ENCODE measurements at regions not wholly inside any gene's neighbourhood (a gene's known extent, or its start where the extent isn't known, plus 50 kb on each side); places are given as distances from the start of the nearest gene placed in this dataset.

GRCh38 chr13:68988176-68988575, 1119.5 kb upstream of the ATXN8OS start:
- Histone ChIP-seq H3K9ac (ENCODE audit: low read depth, low read length) (no peak overlapping the region), H3K27me3 (ENCODE audit: insufficient read depth, low read length) (no peaks in the 10 kb centered on the region), H3K36me3 (ENCODE audit: insufficient read depth, low read depth, low read length) (no peaks in the 10 kb centered on the region), H3K4me1 (ENCODE audit: insufficient read depth, low read length) (no peaks in the 10 kb centered on the region; the same call in 1 of the 2 replicates), H3K4me3 (ENCODE audit: low read length) (no peak overlapping the region), H3K27ac (ENCODE audit: low read length) (no peak overlapping the region), H3K9me3 (ENCODE audit: insufficient read depth, low read depth, low read length) (no peaks in the 10 kb centered on the region)

GRCh38 chr13:68987585-68987984, 1120.0 kb upstream of the ATXN8OS start:
- Histone ChIP-seq H3K4me1 (ENCODE audit: insufficient read depth, low read length) (no peaks in the 10 kb centered on the region; the same call in 1 of the 2 replicates), H3K27me3 (ENCODE audit: insufficient read depth, low read length) (no peaks in the 10 kb centered on the region), H3K9ac (ENCODE audit: low read depth, low read length) (no peak overlapping the region), H3K27ac (ENCODE audit: low read length) (no peak overlapping the region), H3K9me3 (ENCODE audit: insufficient read depth, low read depth, low read length) (no peaks in the 10 kb centered on the region), H3K36me3 (ENCODE audit: insufficient read depth, low read depth, low read length) (no peaks in the 10 kb centered on the region), H3K4me3 (ENCODE audit: low read length) (no peak overlapping the region)

GRCh38 chr13:68984688-68985319, 1122.8 kb upstream of the ATXN8OS start:
- Histone ChIP-seq H3K27ac (ENCODE audit: low read length) (no peak overlapping the region), H3K9me3 (ENCODE audit: insufficient read depth, low read depth, low read length) (no peaks in the 10 kb centered on the region), H3K4me1 (ENCODE audit: insufficient read depth, low read length) (no peaks in the 10 kb centered on the region; the same call in 1 of the 2 replicates), H3K36me3 (ENCODE audit: insufficient read depth, low read depth, low read length) (no peaks in the 10 kb centered on the region), H3K9ac (ENCODE audit: low read depth, low read length) (no peak overlapping the region), H3K4me3 (ENCODE audit: low read length) (no peak overlapping the region), H3K27me3 (ENCODE audit: insufficient read depth, low read length) (no peaks in the 10 kb centered on the region)

GRCh38 chr13:68982961-68983619, 1124.5 kb upstream of the ATXN8OS start:
- Histone ChIP-seq H3K36me3 (ENCODE audit: insufficient read depth, low read depth, low read length) (no peaks in the 10 kb centered on the region), H3K9me3 (ENCODE audit: insufficient read depth, low read depth, low read length) (no peaks in the 10 kb centered on the region), H3K4me3 (ENCODE audit: low read length) (no peak overlapping the region), H3K4me1 (ENCODE audit: insufficient read depth, low read length) (no peaks in the 10 kb centered on the region), H3K27me3 (ENCODE audit: insufficient read depth, low read length) (no peaks in the 10 kb centered on the region), H3K27ac (ENCODE audit: low read length) (no peak overlapping the region), H3K9ac (ENCODE audit: low read depth, low read length) (no peak overlapping the region)

GRCh38 chr13:68976287-68976686, 1131.3 kb upstream of the ATXN8OS start:
- Histone ChIP-seq H3K27me3 (ENCODE audit: insufficient read depth, low read length) (no peaks in the 10 kb centered on the region), H3K27ac (ENCODE audit: low read length) (no peak overlapping the region), H3K4me1 (ENCODE audit: insufficient read depth, low read length) (peaks cover 4% of the 10 kb centered on the region; the same call in 1 of the 2 replicates), H3K4me3 (ENCODE audit: low read length) (no peak overlapping the region), H3K36me3 (ENCODE audit: insufficient read depth, low read depth, low read length) (no peaks in the 10 kb centered on the region), H3K9ac (ENCODE audit: low read depth, low read length) (no peak overlapping the region), H3K9me3 (ENCODE audit: insufficient read depth, low read depth, low read length) (no peaks in the 10 kb centered on the region)

GRCh38 chr13:68970532-68970931, 1137.1 kb upstream of the ATXN8OS start:
- no peaks in the 10 kb centered on the region for H3K9me3 ChIP-seq (ENCODE audit: insufficient read depth, low read depth, low read length)
- H3K9ac ChIP-seq (ENCODE audit: low read depth, low read length), result no peak overlapping the region
- H3K4me1 ChIP-seq (ENCODE audit: insufficient read depth, low read length), result peaks cover 15% of the 10 kb centered on the region
- H3K27ac ChIP-seq (ENCODE audit: low read length), result peak overlapping the region; percentile 43
- no peaks in the 10 kb centered on the region for H3K36me3 ChIP-seq (ENCODE audit: insufficient read depth, low read depth, low read length)
- H3K27me3 ChIP-seq (ENCODE audit: insufficient read depth, low read length), result no peaks in the 10 kb centered on the region
- H3K4me3 ChIP-seq (ENCODE audit: low read length), result no peak overlapping the region

- Histone ChIP-seq H3K27me3 (ENCODE audit: insufficient read depth, low read length) (no peaks in the 10 kb centered on the region), H3K9ac (ENCODE audit: low read depth, low read length) (no peak overlapping the region), H3K9me3 (ENCODE audit: insufficient read depth, low read depth, low read length) (no peaks in the 10 kb centered on the region), H3K4me3 (ENCODE audit: low read length) (no peak overlapping the region), H3K4me1 (ENCODE audit: insufficient read depth, low read length) (no peaks in the 10 kb centered on the region), H3K27ac (ENCODE audit: low read length) (no peak overlapping the region), H3K36me3 (ENCODE audit: insufficient read depth, low read depth, low read length) (no peaks in the 10 kb centered on the region)
These were observed 1159.0 kb upstream of the ATXN8OS start for GRCh38 chr13:68948586-68948985.

- H3K36me3 ChIP-seq (ENCODE audit: insufficient read depth, low read depth, low read length), result no peaks in the 10 kb centered on the region
- H3K4me1 ChIP-seq (ENCODE audit: insufficient read depth, low read length), result peaks cover 4% of the 10 kb centered on the region; the same call in 1 of the 2 replicates
- no peak overlapping the region for H3K4me3 ChIP-seq (ENCODE audit: low read length)
- H3K9ac ChIP-seq (ENCODE audit: low read depth, low read length), result no peak overlapping the region
- no peaks in the 10 kb centered on the region for H3K27me3 ChIP-seq (ENCODE audit: insufficient read depth, low read length)
- no peaks in the 10 kb centered on the region for H3K9me3 ChIP-seq (ENCODE audit: insufficient read depth, low read depth, low read length)
- no peak overlapping the region for H3K27ac ChIP-seq (ENCODE audit: low read length)
These were observed 1163.4 kb upstream of the ATXN8OS start for GRCh38 chr13:68944272-68944671.

- no peaks in the 10 kb centered on the region for H3K36me3 ChIP-seq (ENCODE audit: insufficient read depth, low read depth, low read length)
- H3K9ac ChIP-seq (ENCODE audit: low read depth, low read length), result no peak overlapping the region
- H3K4me1 ChIP-seq (ENCODE audit: insufficient read depth, low read length), result peaks cover 4% of the 10 kb centered on the region; the same call in 1 of the 2 replicates
- H3K9me3 ChIP-seq (ENCODE audit: insufficient read depth, low read depth, low read length), result no peaks in the 10 kb centered on the region
- no peak overlapping the region for H3K4me3 ChIP-seq (ENCODE audit: low read length)
- H3K27me3 ChIP-seq (ENCODE audit: insufficient read depth, low read length), result no peaks in the 10 kb centered on the region
- H3K27ac ChIP-seq (ENCODE audit: low read length), result no peak overlapping the region
These were observed 1167.6 kb upstream of the ATXN8OS start for GRCh38 chr13:68940049-68940448.

GRCh38 chr13:68938639-68939038, 1169.0 kb upstream of the ATXN8OS start:
- Histone ChIP-seq H3K9me3 (ENCODE audit: insufficient read depth, low read depth, low read length) (no peaks in the 10 kb centered on the region), H3K27ac (ENCODE audit: low read length) (no peak overlapping the region), H3K36me3 (ENCODE audit: insufficient read depth, low read depth, low read length) (no peaks in the 10 kb centered on the region), H3K4me3 (ENCODE audit: low read length) (no peak overlapping the region), H3K27me3 (ENCODE audit: insufficient read depth, low read length) (no peaks in the 10 kb centered on the region), H3K9ac (ENCODE audit: low read depth, low read length) (no peak overlapping the region), H3K4me1 (ENCODE audit: insufficient read depth, low read length) (peaks cover 4% of the 10 kb centered on the region; the same call in 1 of the 2 replicates)

- Histone ChIP-seq H3K4me3 (ENCODE audit: low read length) (no peak overlapping the region), H3K36me3 (ENCODE audit: insufficient read depth, low read depth, low read length) (no peaks in the 10 kb centered on the region), H3K27ac (ENCODE audit: low read length) (no peak overlapping the region), H3K9ac (ENCODE audit: low read depth, low read length) (no peak overlapping the region), H3K4me1 (ENCODE audit: insufficient read depth, low read length) (no peaks in the 10 kb centered on the region), H3K27me3 (ENCODE audit: insufficient read depth, low read length) (no peaks in the 10 kb centered on the region), H3K9me3 (ENCODE audit: insufficient read depth, low read depth, low read length) (no peaks in the 10 kb centered on the region)
These were observed 1178.4 kb upstream of the ATXN8OS start for GRCh38 chr13:68929075-68929745.
